ENCODE measurements at regions not wholly inside any gene's neighbourhood (a gene's known extent, or its start where the extent isn't known, plus 50 kb on each side); places are given as distances from the start of the nearest gene placed in this dataset.
"Not testable (repeated sequence)": the region's sequence is repeated elsewhere in the genome, so short reads cannot be mapped to it uniquely, and the experiment has no call there.

- TF ChIP-seq CTCF (conservative IDR thresholded peaks at IDR 0.05; ENCODE audit: low read depth, low read length); EZH2 (IDR thresholded peaks at IDR 0.05; ENCODE audit: borderline replicate concordance, low read depth, low read length, poor library complexity, severe bottlenecking): not testable (repeated sequence)
Measured at GRCh38 chr6:12641785-12642184, 74.8 kb upstream of the PHACTR1 start.
